HG03066 (cell line): ENCODE measurements at regions not wholly inside any gene's neighbourhood (a gene's known extent, or its start where the extent isn't known, plus 50 kb on each side); places are given as distances from the start of the nearest gene placed in this dataset.
"Not testable (repeated sequence)": the region's sequence is repeated elsewhere in the genome, so short reads cannot be mapped to it uniquely, and the experiment has no call there.

ENCODE experiments used
- ATAC-seq: cut with Tn5 transposase; IDR thresholded peaks from one replicate; pipeline ENCODE4 v1.9.1; 2021; ENCODE audit warnings: low read depth; ENCODE audit not compliant: unreplicated experiment

GRCh38 chr10:44132361-44133289 is 252.3 kb downstream of the CXCL12 start:
- ATAC-seq, result no peak

- ATAC-seq, result no peak
These were observed 258.6 kb downstream of the CXCL12 start for GRCh38 chr10:44126291-44126717.

- ATAC-seq, result no peak
These were observed 259.0 kb downstream of the CXCL12 start for GRCh38 chr10:44125879-44126278.

GRCh38 chr10:44118500-44118899 is 266.4 kb downstream of the CXCL12 start:
- ATAC-seq, result no peak

- no peak for ATAC-seq
These were observed 268.4 kb downstream of the CXCL12 start for GRCh38 chr10:44116474-44116873.

GRCh38 chr10:44115516-44115915 is 269.4 kb downstream of the CXCL12 start:
- ATAC-seq, result no peak

- no peak for ATAC-seq
These were observed 270.5 kb downstream of the CXCL12 start for GRCh38 chr10:44114441-44114840.

GRCh38 chr10:44112280-44112679 is 272.6 kb downstream of the CXCL12 start:
- not testable (repeated sequence) for ATAC-seq

- ATAC-seq, result no peak
These were observed 279.2 kb downstream of the CXCL12 start for GRCh38 chr10:44105696-44106095.

GRCh38 chr10:44102726-44103255 is 282.1 kb downstream of the CXCL12 start:
- no peak for ATAC-seq

GRCh38 chr10:44101082-44101481 is 283.8 kb downstream of the CXCL12 start:
- ATAC-seq, result no peak

GRCh38 chr10:44099511-44099910 is 285.4 kb downstream of the CXCL12 start:
- ATAC-seq, result no peak

GRCh38 chr10:44096217-44096616 is 288.7 kb downstream of the CXCL12 start:
- ATAC-seq, result not testable (repeated sequence)

- ATAC-seq, result no peak
These were observed 295.2 kb downstream of the CXCL12 start for GRCh38 chr10:44089671-44090070.

- no peak for ATAC-seq
These were observed 297.5 kb downstream of the CXCL12 start for GRCh38 chr10:44087403-44087802.

GRCh38 chr10:44083719-44084400 is 301.0 kb downstream of the CXCL12 start:
- ATAC-seq, result no peak

GRCh38 chr10:44071479-44071878 is 313.4 kb downstream of the CXCL12 start:
- no peak for ATAC-seq

GRCh38 chr10:44070282-44070681 is 314.6 kb downstream of the CXCL12 start:
- no peak for ATAC-seq

- no peak for ATAC-seq
These were observed 315.3 kb downstream of the CXCL12 start for GRCh38 chr10:44069573-44069972.

- no peak for ATAC-seq
These were observed 316.0 kb downstream of the CXCL12 start for GRCh38 chr10:44068716-44069482.

- no peak for ATAC-seq
These were observed 317.5 kb downstream of the CXCL12 start for GRCh38 chr10:44067432-44067831.
